ENCODE measurements at regions not wholly inside any gene's neighbourhood (a gene's known extent, or its start where the extent isn't known, plus 50 kb on each side); places are given as distances from the start of the nearest gene placed in this dataset.

DNA sequence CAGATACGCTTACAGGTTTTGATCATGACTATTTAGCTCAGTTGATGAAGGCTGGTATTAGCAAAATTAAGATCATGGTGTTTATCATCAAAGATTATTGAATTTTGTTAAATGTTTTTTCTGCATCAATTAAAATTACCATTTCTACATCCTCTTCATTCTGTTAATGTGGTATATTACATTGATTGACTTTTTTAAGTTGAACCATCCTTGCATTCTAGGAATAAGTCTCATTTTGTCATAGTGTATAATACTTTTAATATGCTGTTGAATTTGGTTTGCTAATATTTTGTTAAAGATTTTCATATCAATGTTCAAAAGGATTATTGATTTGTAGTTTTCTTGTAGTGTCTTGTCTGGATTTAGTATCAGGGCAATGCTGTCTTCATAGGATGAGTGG lies 142.4 kb downstream of the LYPLAL1 start:
- no peak for DNase-seq (ENCODE audit: low spot score)

DNA sequence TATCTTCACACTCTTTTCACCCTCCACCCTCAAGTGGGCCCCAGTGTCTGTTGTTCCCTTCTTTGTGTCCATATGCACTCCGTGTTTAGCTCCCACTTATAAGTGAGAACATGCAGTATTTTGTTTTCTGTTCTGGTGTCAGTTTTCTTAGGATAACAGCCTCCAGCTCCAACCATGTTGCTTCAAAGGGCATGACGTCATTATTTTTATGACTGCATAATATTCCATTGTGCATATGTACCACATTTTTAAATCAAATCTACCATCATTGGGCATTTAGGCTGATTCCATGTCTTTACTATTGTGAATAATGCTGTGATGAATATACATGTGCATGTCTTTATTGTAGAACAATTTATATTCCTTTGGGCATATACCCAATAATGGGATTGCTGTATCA lies 140.3 kb downstream of the LYPLAL1 start:
- no peak for DNase-seq (ENCODE audit: low spot score)

- no peak for DNase-seq (ENCODE audit: low spot score)
Observed at GRCh38 chr1:219312967-219313366, 139.3 kb downstream of the LYPLAL1 start.

DNA sequence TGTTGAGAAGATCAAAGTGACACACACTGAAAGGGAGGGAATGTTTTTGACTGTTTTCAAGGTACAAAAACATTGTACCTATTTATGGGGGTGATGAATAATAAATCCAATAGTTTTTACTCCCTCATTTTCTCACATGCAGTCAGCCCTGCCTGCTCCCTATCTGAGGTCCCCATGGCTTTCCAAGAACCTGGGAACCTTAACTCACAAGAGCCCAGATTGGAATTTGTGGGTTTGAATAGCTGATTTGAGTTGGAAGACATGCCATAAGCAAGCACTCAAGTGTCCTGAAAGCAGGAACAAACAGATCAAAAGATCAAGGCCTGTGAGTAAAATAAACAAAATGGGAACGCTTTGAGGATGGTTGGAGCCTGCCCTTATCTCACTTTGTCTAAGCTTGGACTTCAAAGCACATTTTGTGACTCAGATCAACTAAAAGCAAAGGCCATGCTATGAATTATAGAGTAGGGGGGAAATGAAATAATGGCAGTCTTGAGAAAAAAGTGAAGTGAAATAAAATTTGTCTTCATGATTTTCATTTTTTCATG lies 136.6 kb downstream of the LYPLAL1 start:
- DNase-seq (ENCODE audit: low spot score), result no peak

DNA sequence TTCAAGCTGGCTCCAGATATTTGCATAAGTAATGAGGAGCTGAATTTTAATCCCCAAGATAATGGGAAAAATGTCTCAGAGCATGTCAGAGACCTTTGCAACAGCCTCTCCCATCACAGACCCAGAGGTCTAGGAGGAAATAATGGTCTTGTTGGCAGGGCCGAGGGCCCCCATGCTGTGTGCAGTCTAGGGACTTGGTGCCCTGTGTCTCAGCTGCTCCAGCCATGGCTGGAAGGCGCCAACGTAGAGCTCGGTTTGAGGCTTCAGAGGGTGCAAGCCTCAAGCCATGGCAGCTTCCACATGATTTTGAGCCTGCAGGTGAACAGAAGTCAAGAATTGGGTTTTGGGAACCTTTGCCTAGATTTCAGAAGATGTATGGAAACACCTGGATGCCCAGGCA lies 134.7 kb downstream of the LYPLAL1 start:
- DNase-seq (ENCODE audit: low spot score), result no peak

DNA sequence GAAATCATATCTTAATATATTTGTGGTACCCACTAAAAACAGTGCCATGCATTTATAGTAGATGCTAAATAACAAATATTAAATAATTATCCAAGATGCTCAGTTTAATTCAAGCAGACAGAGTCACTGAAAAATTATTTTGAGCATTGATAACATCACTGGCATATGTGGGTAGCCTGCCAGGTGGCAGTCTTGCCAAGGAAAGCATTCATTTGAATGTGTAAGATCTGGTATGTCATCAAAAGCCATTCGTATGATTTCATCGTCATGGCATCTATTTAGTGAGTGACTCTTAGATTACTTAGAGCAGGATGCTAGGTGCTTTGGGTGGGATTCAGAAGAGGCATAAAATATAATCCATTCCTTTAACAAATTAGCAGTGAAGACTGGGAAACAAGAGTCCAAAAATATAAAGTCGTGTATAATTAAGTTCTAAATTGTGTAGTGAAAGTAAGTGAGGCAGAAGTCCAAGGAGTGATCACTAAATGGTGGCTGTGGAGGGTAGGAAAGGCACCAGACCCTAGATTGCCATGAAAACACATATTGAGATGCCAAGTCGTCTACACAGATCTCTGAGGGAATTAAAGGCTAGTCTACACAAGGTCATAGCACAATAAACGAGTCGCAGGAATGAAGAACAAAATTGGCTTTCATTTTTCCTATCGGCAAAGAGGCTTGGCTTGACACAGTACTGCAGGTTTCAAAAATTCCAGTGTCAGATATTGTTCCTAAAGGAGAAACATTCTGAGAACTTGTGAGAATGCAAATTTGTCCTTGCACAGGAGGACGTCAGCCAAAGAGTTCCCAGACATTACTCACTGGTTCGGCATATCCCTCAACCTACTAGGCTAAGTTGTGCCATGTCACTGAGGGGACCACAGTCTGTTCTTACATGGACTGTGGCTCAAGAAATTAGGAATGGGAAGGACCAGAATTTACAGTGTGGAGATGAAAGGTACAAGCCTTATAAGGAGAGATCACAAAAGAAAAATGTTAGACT lies 130.8 kb downstream of the LYPLAL1 start:
- no peak for DNase-seq (ENCODE audit: low spot score)

DNA sequence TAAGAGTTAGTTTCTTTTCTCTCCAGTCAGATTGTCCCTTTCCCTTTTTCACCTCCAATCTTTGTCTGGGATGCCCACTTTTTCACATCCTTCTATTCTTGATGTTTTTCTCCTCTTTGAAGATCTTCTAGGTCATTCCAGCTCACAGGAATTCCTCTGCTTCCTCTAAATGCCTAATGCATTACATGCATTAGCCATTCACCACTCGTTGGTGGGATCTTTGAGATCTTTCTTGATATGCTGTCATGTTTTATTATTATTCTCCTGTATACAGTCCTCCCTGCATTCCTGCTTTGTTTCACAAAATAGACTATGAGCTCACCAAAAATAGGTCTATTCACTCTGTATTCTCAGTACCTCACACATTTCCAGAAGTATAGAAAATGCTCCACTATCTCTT lies 129.0 kb downstream of the LYPLAL1 start:
- no peak for DNase-seq (ENCODE audit: low spot score)

- DNase-seq (ENCODE audit: low spot score), result no peak
Observed at GRCh38 chr1:219299420-219299819, 125.7 kb downstream of the LYPLAL1 start.

GRCh38 chr1:219298571-219299148 lies 125.0 kb downstream of the LYPLAL1 start:
- DNase-seq (ENCODE audit: low spot score), result no peak

GRCh38 chr1:219296430-219297355 lies 123.0 kb downstream of the LYPLAL1 start:
- no peak for DNase-seq (ENCODE audit: low spot score)

DNA sequence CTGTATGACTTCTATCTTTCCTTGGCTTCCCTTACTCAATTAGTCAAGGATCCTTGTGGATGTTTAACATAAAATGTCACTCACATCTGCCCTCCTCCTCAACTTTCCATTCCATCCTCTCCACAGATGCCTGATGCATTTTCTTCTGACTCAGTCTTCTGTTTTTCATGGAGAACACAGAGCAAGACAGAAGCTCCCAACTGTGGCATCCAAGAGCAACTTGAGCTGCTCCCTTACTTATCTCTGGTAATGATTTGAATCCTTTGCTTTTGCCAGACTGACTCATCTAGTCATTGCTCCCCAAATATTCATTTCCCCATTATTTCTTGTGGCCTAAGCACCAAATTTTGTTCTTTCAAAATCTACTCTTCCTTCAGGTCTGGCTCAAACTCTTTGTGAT lies 120.6 kb downstream of the LYPLAL1 start:
- no peak for DNase-seq (ENCODE audit: low spot score)

GRCh38 chr1:219293410-219293809 lies 119.7 kb downstream of the LYPLAL1 start:
- no peak for DNase-seq (ENCODE audit: low spot score)

DNA sequence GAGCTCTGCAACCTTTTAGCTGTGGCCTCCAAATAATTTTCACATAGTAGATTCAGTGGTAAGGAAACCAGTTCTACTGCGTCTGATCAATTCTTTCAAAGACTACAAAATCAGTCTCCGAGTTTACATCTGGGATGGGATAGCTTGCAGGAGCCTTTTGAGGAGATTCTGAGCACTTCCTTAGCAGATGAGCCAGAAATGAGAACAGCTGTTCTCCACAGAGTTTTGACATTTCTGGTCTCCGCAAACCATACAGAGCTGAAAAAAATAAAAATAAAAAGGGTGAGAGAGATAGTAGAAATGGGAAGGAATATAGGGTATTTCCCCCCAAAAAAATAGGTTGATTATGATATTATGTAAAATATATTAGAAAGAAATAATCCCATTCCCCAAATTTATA lies 119.3 kb downstream of the LYPLAL1 start:
- DNase-seq (ENCODE audit: low spot score), result no peak

- DNase-seq (ENCODE audit: low spot score), result no peak
Observed at GRCh38 chr1:219292341-219292740, 118.7 kb downstream of the LYPLAL1 start.

DNA sequence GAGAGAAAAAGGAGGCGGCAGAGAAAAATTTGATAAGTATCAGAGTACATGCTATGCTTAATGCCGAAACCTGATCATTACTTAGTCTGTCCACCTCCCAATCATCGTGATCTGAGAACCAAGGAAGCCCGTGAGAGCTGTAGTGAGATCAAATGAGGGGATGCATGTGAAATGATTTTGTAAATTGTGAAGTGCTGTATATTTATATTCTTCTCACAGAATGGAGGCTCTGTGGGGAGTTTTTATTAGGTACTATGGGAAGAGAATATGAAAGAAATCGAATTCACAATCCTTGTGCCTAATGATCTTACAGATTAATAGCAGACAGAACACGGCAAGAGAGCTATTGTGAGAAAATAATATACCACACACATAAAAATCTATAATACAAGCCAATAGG lies 115.5 kb downstream of the LYPLAL1 start:
- no peak for DNase-seq (ENCODE audit: low spot score)

- no peak for DNase-seq (ENCODE audit: low spot score)
Observed at GRCh38 chr1:219283541-219283940, 109.9 kb downstream of the LYPLAL1 start.

GRCh38 chr1:219281831-219282230 lies 108.2 kb downstream of the LYPLAL1 start:
- no peak for DNase-seq (ENCODE audit: low spot score)

GRCh38 chr1:219279017-219279770 lies 105.5 kb downstream of the LYPLAL1 start:
- DNase-seq (ENCODE audit: low spot score), result no peak

DNA sequence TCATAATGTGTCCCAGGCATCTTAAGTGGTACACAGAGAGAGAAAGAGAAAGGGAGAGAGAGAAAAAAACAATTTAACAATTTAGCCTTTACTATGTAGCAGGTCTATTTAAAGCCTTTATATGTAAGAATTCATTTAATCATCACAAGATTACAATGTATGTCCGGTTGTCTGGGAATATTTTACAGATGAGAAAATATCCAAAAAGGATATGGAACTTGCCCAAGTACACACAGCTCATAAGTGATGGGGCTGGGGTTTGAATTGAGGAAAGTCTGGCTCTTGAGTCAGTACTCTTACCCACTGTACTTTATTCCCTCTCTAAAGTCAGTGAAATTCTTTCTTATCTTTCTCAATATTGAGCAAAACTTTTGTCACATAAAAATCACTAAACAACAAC lies 104.6 kb downstream of the LYPLAL1 start:
- no peak for DNase-seq (ENCODE audit: low spot score)

DNA sequence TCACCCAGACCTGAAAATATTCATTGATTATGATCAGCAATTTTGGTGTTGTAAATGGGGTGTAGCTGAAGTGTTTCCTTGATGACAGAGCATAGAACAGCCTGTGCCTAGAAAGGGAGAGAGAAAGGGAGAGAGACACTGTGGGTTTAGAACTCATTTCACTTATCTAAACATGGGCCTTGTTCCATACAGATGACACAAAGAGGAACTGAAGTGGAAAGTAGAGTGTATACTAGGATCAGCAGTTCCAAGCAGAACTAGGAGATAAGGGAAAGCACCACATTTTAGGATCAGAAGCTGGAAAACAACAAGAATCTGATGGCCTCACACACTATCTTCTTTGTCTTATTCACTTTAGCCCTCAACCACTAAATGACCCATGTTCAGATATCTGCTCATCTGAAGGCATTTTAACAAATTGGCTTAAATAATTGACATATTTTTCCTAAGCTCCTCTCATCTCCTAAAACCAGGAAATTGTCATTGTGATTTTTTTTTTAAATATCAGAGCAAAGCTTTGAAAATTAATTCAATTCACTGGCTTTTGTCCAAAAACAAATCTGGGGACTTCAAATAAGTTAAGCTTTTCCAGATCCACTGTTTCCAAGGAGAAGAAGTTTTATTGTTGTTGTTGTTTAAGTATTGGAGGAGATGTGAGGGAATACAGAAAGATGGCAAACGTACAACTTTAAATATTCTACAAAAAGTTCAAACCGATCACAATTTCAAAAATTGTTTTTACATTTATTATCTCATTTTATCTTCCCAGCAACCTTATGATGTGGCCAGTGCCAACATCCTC lies 103.8 kb downstream of the LYPLAL1 start:
- DNase-seq (ENCODE audit: low spot score), result no peak

All from NAMALWA (cell line).